Kidney epithelial cell (primary cell): ENCODE measurements at regions not wholly inside any gene's neighbourhood (a gene's known extent, or its start where the extent isn't known, plus 50 kb on each side); places are given as distances from the start of the nearest gene placed in this dataset.

Experiments used
- DNase-seq: peaks from one replicate; pipeline ENCODE4 v3.0.0-alpha.2; 2010; ENCODE audit warnings: low read depth
- H3K27me3 ChIP-seq: 2 replicates; pipeline ENCODE4 v1.6.0; 2011; ENCODE audit warnings: low read length; ENCODE audit not compliant: control insufficient read depth, insufficient read depth
- H3K36me3 ChIP-seq: 2 replicates; pipeline ENCODE4 v1.5.1; 2011; ENCODE audit warnings: low read length; ENCODE audit not compliant: control insufficient read depth, insufficient read depth
- H3K4me3 ChIP-seq: 2 replicates; pipeline ENCODE4 v1.5.1; 2011; ENCODE audit warnings: low read depth, mild to moderate bottlenecking, control low read depth, low read length
- CTCF ChIP-seq: IDR thresholded peaks from 2 replicates; pipeline ENCODE4 v1.5.1; 2011; ENCODE audit warnings: mild to moderate bottlenecking, moderate library complexity, low read length, control low read depth, inconsistent platforms; ENCODE audit not compliant: insufficient read depth, poor library complexity, severe bottlenecking

- no peaks in the 10 kb centered on the region for H3K27me3 ChIP-seq
- H3K36me3 ChIP-seq, result no peaks in the 10 kb centered on the region
- no peak for DNase-seq
- TF ChIP-seq CTCF, result no peak
- H3K4me3 ChIP-seq, result no peak overlapping the region
Observed at GRCh38 chr13:22596171-22596863, 584.5 kb upstream of the SGCG start.

GRCh38 chr13:22599156-22599555 is 581.6 kb upstream of the SGCG start:
- no peak for TF ChIP-seq CTCF
- H3K36me3 ChIP-seq, result no peaks in the 10 kb centered on the region
- no peaks in the 10 kb centered on the region for H3K27me3 ChIP-seq
- no peak overlapping the region for H3K4me3 ChIP-seq
- DNase-seq, result no peak

- Histone ChIP-seq H3K4me3 (no peak overlapping the region), H3K27me3 (no peaks in the 10 kb centered on the region), H3K36me3 (no peaks in the 10 kb centered on the region)
- TF ChIP-seq CTCF, result no peak
- DNase-seq, result no peak
Observed at GRCh38 chr13:22618002-22618401, 562.8 kb upstream of the SGCG start.

GRCh38 chr13:22625691-22626090 is 555.1 kb upstream of the SGCG start:
- TF ChIP-seq CTCF, result no peak
- no peaks in the 10 kb centered on the region for H3K36me3 ChIP-seq
- H3K27me3 ChIP-seq, result no peaks in the 10 kb centered on the region
- DNase-seq, result no peak
- no peak overlapping the region for H3K4me3 ChIP-seq

GRCh38 chr13:22629374-22629773 is 551.4 kb upstream of the SGCG start:
- no peak for TF ChIP-seq CTCF
- H3K4me3 ChIP-seq, result no peak overlapping the region
- H3K36me3 ChIP-seq, result no peaks in the 10 kb centered on the region
- no peaks in the 10 kb centered on the region for H3K27me3 ChIP-seq
- no peak for DNase-seq

- Histone ChIP-seq H3K4me3 (no peak overlapping the region), H3K27me3 (no peaks in the 10 kb centered on the region), H3K36me3 (no peaks in the 10 kb centered on the region)
- no peak for TF ChIP-seq CTCF
- no peak for DNase-seq
Observed at GRCh38 chr13:22642088-22642487, 538.7 kb upstream of the SGCG start.
